Peyer's patch (tissue), 4 donors: ENCODE measurements at regions not wholly inside any gene's neighbourhood (a gene's known extent, or its start where the extent isn't known, plus 50 kb on each side); places are given as distances from the start of the nearest gene placed in this dataset.
A peak's percentile ranks its signal among the peaks of the same experiment; 100 is the strongest.

Experiments
- DNase-seq, 3 donors: peaks; one replicate each; pipeline ENCODE4 v3.0.0-alpha.2; 2017 to 2019
- H3K27ac ChIP-seq, 4 donors: fragments of 200-600 bp; sonication (generic); one replicate each; pipeline ENCODE4 v1.5.1; 2016 to 2019
- H3K27me3 ChIP-seq, 2 donors: fragments of 200-600 bp; sonication (generic); one replicate each; pipeline ENCODE4 v1.5.1; 2019
- H3K36me3 ChIP-seq, 3 donors: fragments of 200-600 bp; sonication (generic); one replicate each; pipeline ENCODE4 v1.5.1; 2016 to 2019
- H3K4me1 ChIP-seq, 4 donors: fragments of 200-600 bp; sonication (generic); one replicate each; pipeline ENCODE4 v1.5.1; 2016 to 2019
- H3K4me3 ChIP-seq, 4 donors: fragments of 200-600 bp; sonication (generic); 1 replicate in 3 of 4; 2 replicates in 1 of 4; pipeline ENCODE4 v1.5.1; 2016 to 2019; ENCODE audit warnings: mild to moderate bottlenecking in 1 of 4
- H3K9me3 ChIP-seq, 4 donors: fragments of 200-600 bp; sonication (generic); one replicate each; pipeline ENCODE4 v1.5.1; 2016 to 2019; ENCODE audit warnings: mild to moderate bottlenecking in 1 of 4
- POLR2A ChIP-seq, 2 donors: fragments of 450-650 bp; IDR thresholded peaks; one replicate each; pipeline ENCODE4 v1.5.1; 2017; ENCODE audit warnings: antibody characterized with exemption in 2 of 2, mild to moderate bottlenecking in 2 of 2, moderate library complexity in 2 of 2
- TF ChIP-seq, protein P1 (sequence below), 6 experiments: fragments of 450-650 bp in 4 of 6; fragments of 200-600 bp in 2 of 6; sonication (generic) in 1 of 6; IDR thresholded peaks; one replicate each; pipeline ENCODE4 v1.5.1; 2017 to 2019; ENCODE audit warnings: antibody characterized with exemption in 6 of 6, mild to moderate bottlenecking in 3 of 6, moderate library complexity in 1 of 6

GRCh38 chr9:119009249-119009648 is 360.0 kb downstream of the BRINP1 start:
- no peak for DNase-seq
- no peaks in the 10 kb centered on the region for H3K9me3 ChIP-seq
- H3K4me3 ChIP-seq = no peak overlapping the region
- H3K36me3 ChIP-seq = no peaks in the 10 kb centered on the region
- no peaks in the 10 kb centered on the region for H3K4me1 ChIP-seq
- no peak for TF ChIP-seq POLR2A (IDR thresholded peaks at IDR 0.05)
- TF ChIP-seq, protein P1, sequence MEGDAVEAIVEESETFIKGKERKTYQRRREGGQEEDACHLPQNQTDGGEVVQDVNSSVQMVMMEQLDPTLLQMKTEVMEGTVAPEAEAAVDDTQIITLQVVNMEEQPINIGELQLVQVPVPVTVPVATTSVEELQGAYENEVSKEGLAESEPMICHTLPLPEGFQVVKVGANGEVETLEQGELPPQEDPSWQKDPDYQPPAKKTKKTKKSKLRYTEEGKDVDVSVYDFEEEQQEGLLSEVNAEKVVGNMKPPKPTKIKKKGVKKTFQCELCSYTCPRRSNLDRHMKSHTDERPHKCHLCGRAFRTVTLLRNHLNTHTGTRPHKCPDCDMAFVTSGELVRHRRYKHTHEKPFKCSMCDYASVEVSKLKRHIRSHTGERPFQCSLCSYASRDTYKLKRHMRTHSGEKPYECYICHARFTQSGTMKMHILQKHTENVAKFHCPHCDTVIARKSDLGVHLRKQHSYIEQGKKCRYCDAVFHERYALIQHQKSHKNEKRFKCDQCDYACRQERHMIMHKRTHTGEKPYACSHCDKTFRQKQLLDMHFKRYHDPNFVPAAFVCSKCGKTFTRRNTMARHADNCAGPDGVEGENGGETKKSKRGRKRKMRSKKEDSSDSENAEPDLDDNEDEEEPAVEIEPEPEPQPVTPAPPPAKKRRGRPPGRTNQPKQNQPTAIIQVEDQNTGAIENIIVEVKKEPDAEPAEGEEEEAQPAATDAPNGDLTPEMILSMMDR (IDR thresholded peaks at IDR 0.05) = no peak
- H3K27me3 ChIP-seq = no peaks in the 10 kb centered on the region
- no peak overlapping the region for H3K27ac ChIP-seq

DNA sequence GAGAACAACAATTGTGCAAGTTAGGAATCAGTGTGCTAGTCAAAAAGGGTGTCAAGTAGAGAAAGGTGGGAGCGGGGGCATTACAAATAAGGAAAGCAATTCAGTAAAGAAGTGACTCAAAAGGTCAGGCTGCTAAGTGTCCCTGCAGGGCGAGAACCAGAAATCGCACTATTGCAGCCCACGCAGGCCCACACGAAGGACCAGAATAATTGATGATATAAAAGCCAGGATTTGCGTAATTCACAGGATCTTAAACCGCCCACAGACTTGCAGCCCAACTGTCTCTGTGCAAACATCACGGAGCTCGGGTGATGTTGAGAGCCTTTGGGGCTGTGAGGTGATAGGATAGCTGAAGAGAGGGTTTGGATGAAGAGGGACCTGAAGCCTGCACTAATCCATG is 349.0 kb downstream of the BRINP1 start:
- no peak for TF ChIP-seq POLR2A (IDR thresholded peaks at IDR 0.05)
- TF ChIP-seq, protein P1 (IDR thresholded peaks at IDR 0.05) = no peak

GRCh38 chr9:119020730-119021333 is 348.4 kb downstream of the BRINP1 start:
- H3K27ac ChIP-seq = no peak overlapping the region
- DNase-seq = no peak
- H3K27me3 ChIP-seq = no peaks in the 10 kb centered on the region
- H3K9me3 ChIP-seq = no peaks in the 10 kb centered on the region
- H3K4me1 ChIP-seq = no peaks in the 10 kb centered on the region
- no peaks in the 10 kb centered on the region for H3K36me3 ChIP-seq
- H3K4me3 ChIP-seq = no peak overlapping the region
- no peak for TF ChIP-seq POLR2A (IDR thresholded peaks at IDR 0.05)
- TF ChIP-seq, protein P1 (IDR thresholded peaks at IDR 0.05) = no peak

More for the DNA sequence above, 349.0 kb downstream of the BRINP1 start:
- Histone ChIP-seq H3K27me3 (no peaks in the 10 kb centered on the region), H3K36me3 (no peaks in the 10 kb centered on the region), H3K4me1 (no peaks in the 10 kb centered on the region), H3K27ac (no peak overlapping the region), H3K9me3 (no peaks in the 10 kb centered on the region), H3K4me3 (no peak overlapping the region)
- no peak for DNase-seq

DNA sequence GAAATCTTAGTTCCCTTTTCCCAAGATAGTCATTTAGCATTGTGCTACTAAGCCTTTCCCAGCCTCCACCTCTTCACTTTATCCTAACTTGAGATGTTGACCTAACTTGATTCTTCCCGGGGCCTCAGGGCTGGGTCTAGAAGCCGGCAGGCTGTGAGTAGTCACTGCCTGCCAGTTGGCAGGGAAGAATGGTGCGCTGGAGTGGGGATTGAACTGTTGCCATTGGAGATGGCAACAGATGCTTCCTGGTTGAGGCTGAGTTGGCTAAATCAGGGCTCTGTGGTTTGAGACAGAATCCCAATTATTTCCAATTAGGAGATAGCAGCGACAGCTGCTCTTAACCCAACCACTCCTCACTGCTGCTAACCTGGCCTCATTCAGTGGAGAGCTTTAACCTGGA is 343.1 kb downstream of the BRINP1 start:
- Histone ChIP-seq H3K27ac (peak overlapping the region in 3 of 4 donors; percentile 27 to 53 (median 36)), H3K27me3 (no peaks in the 10 kb centered on the region), H3K4me3 (no peak overlapping the region), H3K36me3 (no peaks in the 10 kb centered on the region), H3K4me1 (no peaks in the 10 kb centered on the region), H3K9me3 (no peaks in the 10 kb centered on the region)
- DNase-seq = no peak
- TF ChIP-seq, protein P1 (IDR thresholded peaks at IDR 0.05) = no peak
- no peak for TF ChIP-seq POLR2A (IDR thresholded peaks at IDR 0.05)

- Histone ChIP-seq H3K4me1 (no peaks in the 10 kb centered on the region), H3K27ac (peak overlapping the region in 1 of 4 donors; percentile 62), H3K36me3 (no peaks in the 10 kb centered on the region), H3K9me3 (no peaks in the 10 kb centered on the region), H3K4me3 (no peak overlapping the region), H3K27me3 (no peaks in the 10 kb centered on the region)
- no peak for DNase-seq
- TF ChIP-seq POLR2A (IDR thresholded peaks at IDR 0.05) = no peak
- TF ChIP-seq, protein P1 (IDR thresholded peaks at IDR 0.05) = no peak
Observed at GRCh38 chr9:119027901-119028699, 341.1 kb downstream of the BRINP1 start.
